H1 (cell line): ENCODE measurements at regions not wholly inside any gene's neighbourhood (a gene's known extent, or its start where the extent isn't known, plus 50 kb on each side); places are given as distances from the start of the nearest gene placed in this dataset.

ENCODE experiments used
- CTCF ChIA-PET: fragments of 300-600 bp; sonication (Branson Sonifier 250); formaldehyde crosslinking; loops from one replicate; lab custom pipeline; 2021; ENCODE audit not compliant: partially characterized antibody; lab: Charles Lee
- POLR2A ChIA-PET: fragments of 300-600 bp; sonication (Branson Sonifier 250); formaldehyde crosslinking; loops from one replicate; lab custom pipeline; 2021; ENCODE audit warnings: inconsistent platforms; ENCODE audit not compliant: partially characterized antibody; lab: Charles Lee
- DNase-seq, 2 experiments: peaks; one replicate each; pipeline versions ENCODE4 v3.0.0 to v3.0.0-alpha.2; 2010 to 2022; ENCODE audit warnings: low spot score in 2 of 2, low read depth in 1 of 2, mixed read lengths in 1 of 2
- FAIRE-seq: peaks from 2 replicates; lab custom pipeline; 2011; peaks lifted over from hg19 to GRCh38; lab: Jason Lieb, UNC
- H2AFZ ChIP-seq: 2 replicates; pipeline ENCODE4 v1.8.1; 2012; ENCODE audit warnings: low read length, inconsistent platforms
- H2AK5ac ChIP-seq: 2 replicates; pipeline ENCODE4 v1.6.1; 2013; ENCODE audit warnings: low read depth, low read length
- H2BK120ac ChIP-seq: replicated peaks from 2 replicates; pipeline ENCODE3; 2013; ENCODE audit warnings: low read depth, low read length, inconsistent platforms
- H2BK12ac ChIP-seq: 2 replicates; pipeline ENCODE4 v1.6.1; 2013; ENCODE audit warnings: low read depth, low read length
- H2BK15ac ChIP-seq: 2 replicates; pipeline ENCODE4 v1.6.1; 2013; ENCODE audit warnings: low read length
- H2BK20ac ChIP-seq: 2 replicates; pipeline ENCODE4 v1.6.1; 2013; ENCODE audit warnings: low read length
- H2BK5ac ChIP-seq: 2 replicates; pipeline ENCODE4 v1.6.1; 2013; ENCODE audit warnings: low read depth, low read length
- H3K14ac ChIP-seq: 2 replicates; pipeline ENCODE4 v1.6.1; 2013; ENCODE audit warnings: inconsistent platforms; ENCODE audit not compliant: insufficient read length
- H3K18ac ChIP-seq: 2 replicates; pipeline ENCODE4 v1.6.1; 2013; ENCODE audit warnings: low read length; ENCODE audit errors: extremely low read depth
- H3K23ac ChIP-seq: 2 replicates; pipeline ENCODE4 v1.6.1; 2013; ENCODE audit warnings: inconsistent platforms; ENCODE audit not compliant: insufficient read length
- H3K23me2 ChIP-seq: 2 replicates; pipeline ENCODE4 v1.6.1; 2013; ENCODE audit warnings: low read depth, low read length
- H3K27ac ChIP-seq: 2 replicates; pipeline ENCODE4 v1.6.1; 2011; ENCODE audit warnings: low read depth, low read length, inconsistent platforms
- H3K27me3 ChIP-seq, 4 experiments: replicated peaks in 1 of 4; 1 replicate in 1 of 4; 2 replicates in 3 of 4; pipeline versions ENCODE4 v1.6.1 to v1.8.1; 2011 to 2013; ENCODE audit warnings: low read length in 3 of 4, mild to moderate bottlenecking in 3 of 4, inconsistent platforms in 2 of 4, mixed read lengths in 2 of 4, moderate library complexity in 1 of 4; ENCODE audit not compliant: control insufficient read depth in 3 of 4, insufficient read depth in 3 of 4; ENCODE audit errors: extremely low read depth in 1 of 4
- H3K36me3 ChIP-seq, 4 experiments: 2 replicates each; pipeline versions ENCODE4 v1.6.1 to v1.8.1; 2011 to 2013; ENCODE audit warnings: mild to moderate bottlenecking in 4 of 4, low read length in 3 of 4, moderate library complexity in 2 of 4, control low read depth in 1 of 4, inconsistent platforms in 1 of 4; ENCODE audit not compliant: insufficient read depth in 4 of 4, control insufficient read depth in 2 of 4
- H3K4ac ChIP-seq: replicated peaks from 2 replicates; pipeline ENCODE3; 2013; ENCODE audit warnings: low read length, low read depth, mixed read lengths, inconsistent platforms; ENCODE audit not compliant: insufficient read length
- H3K4me1 ChIP-seq, 4 experiments: replicated peaks in 1 of 4; 1 replicate in 1 of 4; 2 replicates in 3 of 4; pipeline versions ENCODE4 v1.6.1 to v1.8.1; 2011 to 2013; ENCODE audit warnings: low read length in 3 of 4, inconsistent platforms in 2 of 4, mixed read lengths in 1 of 4; ENCODE audit not compliant: insufficient read depth in 4 of 4, control insufficient read depth in 3 of 4
- H3K4me2 ChIP-seq, 2 experiments: 2 replicates each; pipeline versions ENCODE4 v1.6.1 to v1.8.1; 2011 to 2013; ENCODE audit warnings: low read depth in 2 of 2, low read length in 2 of 2, control low read depth in 1 of 2, inconsistent platforms in 1 of 2, mild to moderate bottlenecking in 1 of 2; ENCODE audit not compliant: insufficient read depth in 1 of 2
- H3K4me3 ChIP-seq, 4 experiments: fragments of 200-600, 300-600 bp in 1 of 4; sonication (generic), shearing (Covaris generic), sonication (Bioruptor Twin) in 1 of 4; 2 replicates each; pipeline versions ENCODE4 v1.5.1 to v1.8.1; 2011 to 2016; ENCODE audit warnings: low read length in 4 of 4, low read depth in 3 of 4, control low read depth in 2 of 4, inconsistent platforms in 2 of 4, mild to moderate bottlenecking in 2 of 4, mixed read lengths in 1 of 4, moderate library complexity in 1 of 4; ENCODE audit not compliant: insufficient read depth in 2 of 4; ENCODE audit errors: extremely low read depth in 1 of 4
- H3K56ac ChIP-seq: replicated peaks from 2 replicates; pipeline ENCODE3; 2013; ENCODE audit warnings: low read depth, mild to moderate bottlenecking, mixed read lengths, low read length, inconsistent platforms; ENCODE audit not compliant: insufficient read length
- H3K79me1 ChIP-seq: 2 replicates; pipeline ENCODE4 v1.6.1; 2013; ENCODE audit warnings: low read depth, low read length, control low read depth
- H3K79me2 ChIP-seq, 2 experiments: 2 replicates each; pipeline versions ENCODE4 v1.6.1 to v1.8.1; 2012 to 2013; ENCODE audit warnings: low read length in 2 of 2, mild to moderate bottlenecking in 2 of 2, inconsistent platforms in 1 of 2; ENCODE audit not compliant: insufficient read depth in 2 of 2, control insufficient read depth in 1 of 2
- H3K9ac ChIP-seq, 4 experiments: replicated peaks in 1 of 4; 1 replicate in 1 of 4; 2 replicates in 3 of 4; pipeline versions ENCODE4 v1.6.1 to v1.8.1; 2011 to 2013; ENCODE audit warnings: low read depth in 3 of 4, low read length in 3 of 4, control low read depth in 2 of 4, mild to moderate bottlenecking in 2 of 4, moderate library complexity in 2 of 4, inconsistent platforms in 1 of 4; ENCODE audit errors: extremely low read depth in 1 of 4
- H3K9me3 ChIP-seq, 2 experiments: 2 replicates each; pipeline versions ENCODE4 v1.6.1 to v1.8.1; 2012 to 2013; ENCODE audit warnings: mild to moderate bottlenecking in 2 of 2, moderate library complexity in 2 of 2, control low read depth in 1 of 2, inconsistent platforms in 1 of 2, low read depth in 1 of 2, low read length in 1 of 2, mixed read lengths in 1 of 2; ENCODE audit not compliant: insufficient read depth in 2 of 2
- H4K20me1 ChIP-seq, 2 experiments: replicated peaks in 1 of 2; 2 replicates each; pipeline versions ENCODE3 to v1.8.1; 2011 to 2013; ENCODE audit warnings: inconsistent platforms in 2 of 2, low read length in 2 of 2, mild to moderate bottlenecking in 1 of 2; ENCODE audit not compliant: insufficient read depth in 2 of 2, control insufficient read depth in 1 of 2
- H4K5ac ChIP-seq: 2 replicates; pipeline ENCODE4 v1.6.1; 2013; ENCODE audit warnings: low read length, low read depth, mixed read lengths, inconsistent platforms; ENCODE audit not compliant: insufficient read length
- H4K8ac ChIP-seq: 2 replicates; pipeline ENCODE4 v1.8.0; 2013; ENCODE audit warnings: mild to moderate bottlenecking, moderate library complexity, low read length, inconsistent platforms; ENCODE audit not compliant: insufficient read depth; ENCODE audit errors: extremely low read depth
- H4K91ac ChIP-seq: replicated peaks from 2 replicates; pipeline ENCODE3; 2013; ENCODE audit warnings: low read length, mixed read lengths, inconsistent platforms; ENCODE audit not compliant: insufficient read length
- CEBPB ChIP-seq: IDR thresholded peaks from 2 replicates; pipeline ENCODE4 v1.6.1; 2012; ENCODE audit warnings: low read depth, low read length
- CREB1 ChIP-seq: IDR thresholded peaks from 2 replicates; pipeline ENCODE4 v1.6.1; 2012; ENCODE audit warnings: inconsistent platforms
- MAFK ChIP-seq: IDR thresholded peaks from 2 replicates; pipeline ENCODE4 v1.6.1; 2012; ENCODE audit warnings: low read depth, mild to moderate bottlenecking, improper control_type of control experiment, low read length
- SP4 ChIP-seq: IDR thresholded peaks from 2 replicates; pipeline ENCODE4 v1.6.1; 2012; ENCODE audit warnings: low read length, inconsistent platforms
- SRF ChIP-seq: IDR thresholded peaks from 2 replicates; pipeline ENCODE4 v1.6.1; 2011; ENCODE audit warnings: mild to moderate bottlenecking, low read depth, low read length, moderate library complexity
- TAF7 ChIP-seq: optimal IDR thresholded peaks from 2 replicates; pipeline ENCODE3; 2011; ENCODE audit warnings: low read depth, mild to moderate bottlenecking, inconsistent platforms, low read length, moderate library complexity, borderline replicate concordance
- WGBS, 2 experiments: shearing (Covaris generic) in 1 of 2; methylation state at CpG; one replicate each; pipeline versions ENCODE4 v1.1.6 to v1.1.7; 2013 to 2015; ENCODE audit warnings: low lambda C conversion rate in 2 of 2, mixed read lengths in 2 of 2, inconsistent platforms in 1 of 2, low coverage in 1 of 2, missing lambda C conversion rate in 1 of 2; ENCODE audit not compliant: insufficient replicate concordance in 2 of 2, insufficient coverage in 1 of 2, insufficient read length in 1 of 2; ENCODE audit errors: extremely low coverage in 1 of 2, missing lambda C conversion rate in 1 of 2; 5-methylcytosine and 5-hydroxymethylcytosine counted together

DNA sequence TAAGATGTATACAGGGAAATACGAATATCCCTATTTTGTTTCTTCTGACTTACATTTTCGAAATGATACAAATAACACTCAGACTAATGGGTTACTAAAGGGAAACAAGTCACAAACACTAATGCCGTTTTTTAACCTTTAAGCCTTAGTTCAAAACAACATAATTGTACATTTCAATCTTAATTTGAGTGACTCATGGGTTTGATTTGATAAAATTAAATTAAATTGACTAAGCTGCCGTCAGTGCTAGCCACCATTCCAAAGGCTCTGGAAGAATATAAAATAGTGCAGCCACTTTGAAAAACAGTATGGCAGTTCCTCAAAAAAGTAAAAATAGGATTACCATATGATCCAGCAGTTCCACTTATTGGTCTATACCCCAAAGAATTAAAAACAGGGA is 133.8 kb upstream of the NT5C1B start:
- no peak overlapping the region for H3K9ac ChIP-seq
- H3K4me2 ChIP-seq, result no peak overlapping the region
- FAIRE-seq, result no peak
- H2BK15ac ChIP-seq, result no peak overlapping the region
- H3K23me2 ChIP-seq, result no peaks in the 10 kb centered on the region
- no peaks in the 10 kb centered on the region for H3K9me3 ChIP-seq
- no peak overlapping the region for H2BK12ac ChIP-seq
- H2AK5ac ChIP-seq, result no peak overlapping the region
- H3K4ac ChIP-seq, result no peak overlapping the region
- no peak overlapping the region for H3K27ac ChIP-seq
- H2AFZ ChIP-seq, result no peak overlapping the region
- WGBS, 2 experiments, result 91% methylated on average over 4 of the region's 4 CpGs; no CpG with 5 or more reads in 1 of the 2 experiments
- TF ChIP-seq CEBPB (no peak), SP4 (no peak), TAF7 (no peak), CREB1 (no peak), SRF (no peak), MAFK (no peak)
- no peaks in the 10 kb centered on the region for H3K27me3 ChIP-seq
- no peaks in the 10 kb centered on the region for H3K79me1 ChIP-seq
- no peak for DNase-seq
- CTCF ChIA-PET, result no interaction called here
- no peak overlapping the region for H3K18ac ChIP-seq
- H3K23ac ChIP-seq, result no peak overlapping the region
- no peak overlapping the region for H2BK120ac ChIP-seq
- no peak overlapping the region for H4K8ac ChIP-seq
- POLR2A ChIA-PET, result no interaction called here
- H3K79me2 ChIP-seq, result no peaks in the 10 kb centered on the region
- no peaks in the 10 kb centered on the region for H3K36me3 ChIP-seq
- no peak overlapping the region for H3K4me3 ChIP-seq
- peaks cover 0 to 2% of the 10 kb centered on the region in 2 experiments for H4K20me1 ChIP-seq
- H3K14ac ChIP-seq, result no peak overlapping the region
- H2BK20ac ChIP-seq, result no peak overlapping the region
- H3K56ac ChIP-seq, result no peak overlapping the region
- no peak overlapping the region for H4K91ac ChIP-seq
- no peaks in the 10 kb centered on the region for H3K4me1 ChIP-seq
- no peak overlapping the region for H2BK5ac ChIP-seq
- no peak overlapping the region for H4K5ac ChIP-seq
